ENCODE measurements at regions not wholly inside any gene's neighbourhood (a gene's known extent, or its start where the extent isn't known, plus 50 kb on each side); places are given as distances from the start of the nearest gene placed in this dataset.
"Not testable (repeated sequence)": the region's sequence is repeated elsewhere in the genome, so short reads cannot be mapped to it uniquely, and the experiment has no call there.

- DNase-seq, result no peak
These were observed 137.8 kb downstream of the CEBPB start for GRCh38 chr20:50328222-50328979.

GRCh38 chr20:50328996-50329898, 138.6 kb downstream of the CEBPB start:
- DNase-seq, result no peak

DNA sequence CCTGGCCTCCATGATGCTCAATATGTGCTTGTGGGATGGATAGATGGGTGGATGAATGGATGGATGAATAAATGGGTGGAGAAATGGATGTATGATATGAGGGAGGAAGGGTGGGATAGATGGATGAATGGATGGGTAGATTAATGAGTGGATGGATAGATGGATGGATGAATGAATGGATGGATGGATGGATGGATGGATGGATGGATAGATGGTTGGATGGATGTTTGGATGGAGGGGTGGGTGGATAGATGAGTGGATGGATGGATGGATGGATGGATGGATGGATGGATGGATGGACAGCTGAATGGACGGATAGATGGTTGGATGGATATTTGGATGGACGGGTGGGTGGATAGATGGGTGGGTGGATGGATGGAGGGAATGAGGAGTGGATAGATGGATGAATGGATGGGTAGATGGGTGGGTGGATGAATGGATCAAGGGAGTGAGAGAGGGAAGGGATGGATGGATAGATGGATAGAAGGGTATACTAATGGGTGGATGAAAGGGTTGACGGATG, 139.4 kb downstream of the CEBPB start:
- no peak for DNase-seq

DNA sequence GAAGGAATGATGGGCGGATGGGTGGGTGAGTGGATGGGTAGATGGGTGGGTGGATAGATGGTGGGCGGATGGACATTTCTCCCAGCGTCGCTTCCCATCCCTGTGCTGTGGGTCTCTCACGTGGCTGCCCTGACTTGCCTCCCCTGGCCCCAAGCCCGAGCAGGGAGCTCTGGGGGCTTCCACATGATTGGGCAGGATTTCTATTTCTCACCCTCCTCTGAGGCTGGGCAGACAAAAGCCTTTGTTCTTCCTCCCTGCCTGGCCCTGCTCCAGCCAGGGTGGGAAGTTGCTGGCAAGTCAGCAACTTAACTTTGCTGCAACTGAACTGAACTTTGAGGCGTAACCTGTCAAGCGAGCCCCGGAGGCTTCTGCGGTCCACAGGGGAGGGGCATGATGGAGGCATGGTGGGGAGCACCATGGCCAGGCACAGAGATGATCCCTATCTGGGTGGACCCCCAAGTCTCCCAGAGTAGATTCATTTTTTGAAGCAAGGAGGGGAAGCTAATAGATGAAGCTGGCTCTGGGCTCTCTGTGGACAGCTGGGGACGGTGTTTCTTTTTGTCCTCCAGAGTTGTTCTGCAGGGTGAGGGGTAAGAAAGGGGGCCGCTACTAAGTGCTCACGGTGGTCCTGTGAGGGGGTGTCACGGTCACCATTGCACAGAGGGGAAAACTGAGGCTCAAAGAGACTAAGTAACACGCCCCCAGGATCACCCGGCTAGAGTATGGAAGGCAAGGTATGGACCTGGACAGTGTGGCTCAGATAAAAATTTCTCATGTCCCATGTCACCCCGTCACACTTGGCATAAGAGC, 140.1 kb downstream of the CEBPB start:
- DNase-seq, result no peak

DNA sequence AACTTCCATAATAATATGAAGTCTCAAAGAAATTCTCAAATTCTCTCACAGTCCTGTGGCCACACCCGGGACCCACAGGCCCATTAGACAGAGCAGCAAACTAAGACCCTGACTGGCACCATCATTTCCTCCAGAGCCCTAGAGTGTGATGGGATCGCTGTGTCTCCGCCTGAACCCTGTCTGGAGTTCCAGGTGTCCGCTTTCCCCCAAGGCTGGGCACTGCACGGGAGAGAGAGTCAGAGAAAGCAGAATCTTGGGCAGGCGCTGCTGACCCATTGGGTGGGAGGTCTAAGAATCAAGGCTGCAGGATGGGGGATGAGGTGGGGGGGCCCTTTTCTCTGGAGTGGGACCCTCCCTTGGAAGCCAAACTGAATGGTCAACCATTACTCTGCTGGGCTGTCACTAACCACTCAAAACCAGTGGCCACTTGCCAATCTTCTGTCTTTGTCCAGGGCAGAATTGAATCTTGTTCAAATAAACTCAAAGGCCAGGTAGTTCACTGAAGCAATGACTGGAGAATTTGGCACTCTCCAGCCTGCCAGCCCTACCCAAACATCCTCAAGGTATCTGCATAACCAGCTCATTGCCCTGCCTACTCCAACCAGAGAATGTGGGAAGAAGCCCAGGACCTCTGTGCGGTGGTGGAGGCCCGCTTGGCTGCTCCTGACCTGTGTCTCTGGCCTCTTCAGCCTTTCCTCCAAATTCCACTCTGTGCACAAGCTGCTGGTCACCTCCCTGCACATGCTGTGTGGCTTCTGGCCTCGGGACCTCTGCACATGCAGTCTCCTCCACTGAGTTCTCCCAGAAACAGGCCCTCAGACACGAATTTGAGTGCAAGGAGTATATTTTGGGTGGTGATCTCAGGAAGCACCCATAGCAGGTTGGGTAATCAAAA, 141.1 kb downstream of the CEBPB start:
- no peak for DNase-seq

- no peak for DNase-seq
These were observed 141.9 kb downstream of the CEBPB start for GRCh38 chr20:50332491-50332980.

DNA sequence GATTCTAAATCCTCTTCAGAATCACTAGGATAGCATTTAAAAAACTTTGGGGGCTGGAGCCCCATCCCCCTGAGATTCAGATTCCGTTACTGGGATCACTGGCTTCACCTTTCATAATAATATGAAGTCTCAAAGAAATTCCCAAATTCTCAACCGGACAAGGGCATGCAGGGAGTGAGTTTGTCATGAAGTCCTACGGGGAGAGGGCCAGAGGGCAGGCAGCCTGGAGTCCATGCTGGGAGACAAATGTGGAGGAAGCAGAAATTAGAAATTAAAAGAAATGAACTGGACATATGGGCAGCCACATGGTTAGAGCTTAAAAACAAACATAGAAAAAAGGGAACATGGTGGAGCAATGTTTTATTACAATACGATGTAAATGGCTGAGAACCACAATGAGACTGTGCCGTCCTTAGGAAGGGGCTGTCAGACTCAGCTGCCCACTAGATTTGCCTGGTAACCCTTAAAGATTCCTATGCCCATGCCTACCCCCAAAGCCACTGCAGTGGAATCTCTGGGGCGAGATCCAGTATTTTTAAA, 142.6 kb downstream of the CEBPB start:
- no peak for DNase-seq

DNA sequence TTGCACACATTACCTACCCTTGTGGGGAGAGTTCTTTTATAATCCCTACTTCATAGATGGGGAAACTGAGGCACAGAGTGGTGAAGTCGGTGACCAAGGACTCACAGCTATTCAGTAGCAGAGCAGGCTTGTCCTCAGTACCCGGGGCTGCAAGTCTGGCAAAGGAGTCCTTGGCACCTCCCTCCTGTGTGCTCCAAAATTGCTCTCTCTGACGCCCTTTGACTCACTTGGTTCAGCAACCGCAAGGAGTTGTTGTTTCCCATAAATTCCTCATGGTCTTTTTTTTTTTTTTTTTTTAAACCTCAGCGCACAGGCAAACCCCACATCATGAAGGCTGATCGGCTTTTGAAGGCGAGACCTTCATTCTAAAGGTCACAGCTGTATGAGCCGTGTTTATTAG, 143.2 kb downstream of the CEBPB start:
- no peak for DNase-seq

DNA sequence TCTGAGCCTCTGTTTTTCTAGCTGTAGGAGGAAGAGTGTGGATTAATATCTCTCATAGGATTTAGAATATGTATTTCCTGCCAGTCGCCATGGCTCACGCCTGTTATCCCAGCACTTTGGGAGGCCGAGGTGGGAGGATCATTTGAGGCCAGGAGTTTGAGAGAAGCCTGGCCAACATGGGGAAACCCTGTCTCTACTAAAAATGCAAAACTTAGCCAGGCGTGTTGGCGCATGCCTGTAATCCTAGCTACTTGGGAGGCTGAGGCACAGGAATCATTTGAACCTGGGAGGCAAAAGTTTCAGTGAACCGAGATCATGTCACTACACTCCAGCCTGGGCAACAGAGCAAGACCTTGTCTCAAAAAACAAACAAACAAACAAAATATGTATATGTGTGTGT, 143.9 kb downstream of the CEBPB start:
- not testable (repeated sequence) for DNase-seq

DNA sequence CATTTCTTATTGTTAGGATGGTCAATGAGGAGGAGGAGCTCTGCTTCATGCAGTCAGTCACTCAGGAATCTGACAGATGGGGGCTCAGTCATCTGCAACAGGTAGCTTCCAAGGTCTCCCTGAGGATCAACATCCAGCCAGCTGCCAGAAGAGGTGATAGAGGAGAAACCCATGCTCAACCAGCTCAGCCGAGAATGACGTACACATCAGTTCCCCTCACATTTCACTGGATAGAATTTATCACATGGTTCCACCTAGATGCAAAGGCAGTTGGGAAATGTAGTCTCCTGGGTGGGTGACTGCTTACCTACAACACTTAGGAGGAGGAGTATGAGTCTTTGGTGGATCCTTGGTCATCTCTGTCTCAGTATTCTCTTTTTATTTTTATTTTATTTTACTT, 144.5 kb downstream of the CEBPB start:
- DNase-seq, result no peak

DNA sequence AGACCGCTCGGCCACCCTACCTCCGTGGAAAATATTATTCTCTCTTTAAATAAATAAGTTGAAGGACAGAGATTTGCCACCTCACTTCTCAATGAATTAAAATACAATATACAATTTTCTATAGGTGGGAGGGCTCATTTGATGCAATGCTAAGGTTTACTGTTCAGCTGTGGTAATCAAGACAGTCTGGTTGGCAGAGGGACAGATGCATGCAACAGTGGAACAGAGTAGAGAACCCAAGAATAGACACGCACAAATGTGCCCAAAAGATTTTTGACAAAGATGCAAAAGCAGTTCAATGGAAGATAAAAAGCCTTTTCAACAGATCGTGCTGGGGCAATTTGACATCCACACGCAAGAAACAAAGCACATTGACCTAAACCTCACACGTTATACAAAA, 145.2 kb downstream of the CEBPB start:
- DNase-seq, result no peak

GRCh38 chr20:50336661-50337060, 146.0 kb downstream of the CEBPB start:
- DNase-seq, result no peak

DNA sequence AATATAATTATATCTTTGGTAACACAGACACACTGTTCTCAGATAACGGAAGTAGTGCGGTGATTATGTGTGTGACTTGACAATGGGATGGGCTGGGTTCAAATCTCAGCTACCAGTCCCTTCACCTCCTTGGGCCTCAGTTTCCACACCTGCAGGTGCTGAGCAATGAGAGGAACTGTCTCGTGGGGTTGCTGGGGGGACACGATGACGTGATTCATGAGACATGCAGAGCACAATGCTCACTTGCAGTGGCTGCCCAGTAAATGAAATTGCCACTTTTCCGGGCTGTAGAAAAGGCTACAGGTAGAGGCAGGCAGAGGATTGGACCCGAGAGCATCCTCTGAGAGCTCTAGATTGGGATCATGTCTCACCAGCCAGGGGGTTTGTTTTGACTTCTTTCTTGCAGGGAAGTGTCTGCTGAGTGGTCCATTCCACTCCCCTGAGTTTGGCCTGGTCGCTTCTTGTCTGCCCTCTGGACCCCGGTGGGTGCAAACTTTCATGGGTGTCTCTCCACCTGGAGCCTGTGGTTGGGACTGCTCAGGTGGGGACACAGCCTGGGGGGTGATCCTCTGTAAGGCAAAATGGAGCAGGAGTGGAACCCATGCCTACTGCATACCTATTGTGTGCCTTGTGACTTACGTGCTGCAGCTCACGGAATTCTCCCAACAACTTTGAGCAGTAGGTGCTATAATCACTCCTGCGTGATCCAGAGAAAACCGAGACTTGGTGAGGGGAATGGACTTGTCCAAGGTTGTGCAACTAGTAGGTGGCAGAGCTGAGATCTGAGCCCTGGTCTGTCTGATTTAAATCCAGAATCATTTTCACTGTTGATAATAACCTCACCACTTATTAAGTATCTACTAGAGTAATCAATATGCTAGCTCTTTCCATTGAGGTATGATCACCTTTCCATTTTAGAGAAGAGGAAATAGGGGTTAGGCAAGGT, 147.2 kb downstream of the CEBPB start:
- DNase-seq, result no peak

DNA sequence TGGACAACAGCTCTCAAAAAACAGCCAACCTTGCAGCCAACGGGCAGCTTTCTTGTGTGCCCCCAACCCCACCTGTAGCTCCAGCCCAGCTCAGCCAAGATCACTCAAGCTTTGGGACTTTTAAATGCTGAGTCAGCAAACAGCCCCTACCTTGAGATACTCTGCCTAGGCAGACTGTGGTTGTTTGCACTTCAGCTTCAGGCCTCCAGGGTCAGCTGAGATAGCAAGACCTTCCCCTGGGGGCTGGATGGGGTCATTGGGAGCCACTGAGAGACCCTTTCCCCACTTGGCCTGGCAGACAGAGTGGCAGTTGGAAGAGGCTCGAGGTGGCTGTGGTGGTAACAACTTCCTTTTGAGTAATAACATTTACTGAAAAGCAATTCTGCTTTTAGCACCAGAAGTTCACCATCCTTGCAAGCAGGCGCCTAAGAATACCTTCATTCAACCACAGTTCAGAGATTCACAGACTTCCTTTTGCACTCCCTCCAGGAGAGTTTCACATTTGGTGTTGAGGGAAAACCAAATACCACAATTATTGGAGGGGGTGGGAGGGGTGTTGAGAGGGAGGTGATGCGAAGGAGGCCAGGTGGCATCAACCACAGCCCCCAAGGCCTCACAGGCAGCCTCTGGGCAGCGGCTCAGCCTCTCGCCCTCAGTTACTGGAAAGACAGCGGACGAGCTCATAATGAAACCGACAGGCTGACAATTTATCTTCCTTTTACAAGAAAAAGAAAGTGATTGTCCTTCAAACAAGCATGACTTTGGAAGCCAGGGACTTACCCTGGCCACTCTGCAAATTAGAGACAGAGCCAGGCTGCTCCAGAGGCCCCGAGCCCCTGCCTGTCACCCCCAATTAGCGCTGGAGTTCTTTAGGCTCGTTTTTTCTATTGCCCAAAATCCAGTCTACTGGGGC, 148.1 kb downstream of the CEBPB start:
- no peak for DNase-seq

- DNase-seq, result no peak
These were observed 148.9 kb downstream of the CEBPB start for GRCh38 chr20:50339466-50339901.

- no peak for DNase-seq
These were observed 149.9 kb downstream of the CEBPB start for GRCh38 chr20:50340541-50340940.

- no peak for DNase-seq
These were observed 150.4 kb downstream of the CEBPB start for GRCh38 chr20:50341050-50341449.
